ENCODE measurements at regions not wholly inside any gene's neighbourhood (a gene's known extent, or its start where the extent isn't known, plus 50 kb on each side); places are given as distances from the start of the nearest gene placed in this dataset.

DNA sequence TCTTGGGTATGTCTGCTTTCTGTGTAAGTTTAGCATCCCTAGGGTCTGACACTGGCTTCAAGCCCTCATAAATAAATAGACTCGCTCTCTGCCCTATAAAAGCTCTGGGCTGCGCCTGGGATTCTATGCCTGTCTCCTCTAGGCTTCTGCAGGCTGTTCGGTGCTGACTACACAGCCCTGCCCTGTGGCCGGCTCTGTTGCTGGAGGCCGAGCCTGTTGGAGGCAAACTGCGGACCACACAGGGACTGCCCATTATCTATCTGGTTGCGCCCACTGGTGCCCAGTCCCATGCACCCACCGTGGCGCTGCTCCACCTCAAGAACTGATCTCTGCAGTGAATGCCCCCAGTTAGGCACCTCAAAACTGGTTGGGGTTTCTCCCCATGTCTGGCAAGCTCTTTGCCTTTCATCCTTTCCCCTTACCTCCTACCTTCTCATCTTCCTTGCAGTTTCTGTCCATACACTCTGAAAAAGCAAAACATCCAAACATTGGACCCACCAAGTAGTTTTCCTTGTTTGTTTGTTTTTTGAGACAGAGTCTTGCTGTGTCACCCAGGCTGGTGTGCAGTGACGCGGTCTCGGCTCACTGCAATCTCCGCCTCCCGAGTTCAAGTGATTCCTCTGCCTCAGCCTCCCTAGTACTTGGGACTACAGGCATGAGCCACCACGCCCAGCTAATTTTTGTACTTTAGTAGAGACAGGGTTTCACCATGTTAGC lies 207.2 kb downstream of the ERCC6L2 start:
- H3K27me3 Mint-ChIP-seq (ENCODE audit: insufficient read depth, low read depth), result peaks cover 7% of the 10 kb centered on the region
- peaks cover 3% of the 10 kb centered on the region for H3K4me1 Mint-ChIP-seq
- no peak overlapping the region for H3K9ac ChIP-seq
- TF ChIP-seq EZH2phosphoT487 (IDR thresholded peaks at IDR 0.05) (no peak), EZH2 (IDR thresholded peaks at IDR 0.05) (no peak), CTCF (IDR thresholded peaks at IDR 0.05) (no peak)
- H3K4me3 ChIP-seq, result no peak overlapping the region
- H3K4me3 Mint-ChIP-seq, result no peak overlapping the region
- no peaks in the 10 kb centered on the region for H3K79me2 ChIP-seq (ENCODE audit: low read depth)
- no peaks in the 10 kb centered on the region for H3K36me3 ChIP-seq
- H3K4me1 ChIP-seq, result peaks cover 25% of the 10 kb centered on the region
- no peak overlapping the region for H3K4me2 ChIP-seq
- H3K27ac ChIP-seq, result no peak overlapping the region
- H4K20me1 ChIP-seq (ENCODE audit: low read depth), result no peaks in the 10 kb centered on the region
- H2AFZ ChIP-seq (replicated peaks), result no peak overlapping the region
- DNase-seq (ENCODE audit: low spot score), result no peak
- no peaks in the 10 kb centered on the region for H3K9me3 Mint-ChIP-seq
- H3F3A ChIP-seq (ENCODE audit: low read depth), result peaks cover 14% of the 10 kb centered on the region
- H3K27ac Mint-ChIP-seq, result no peak overlapping the region
- no peaks in the 10 kb centered on the region for H3K27me3 ChIP-seq
- no peaks in the 10 kb centered on the region for H3K36me3 Mint-ChIP-seq
- no peaks in the 10 kb centered on the region for H3K9me3 ChIP-seq (ENCODE audit: low read depth)

DNA sequence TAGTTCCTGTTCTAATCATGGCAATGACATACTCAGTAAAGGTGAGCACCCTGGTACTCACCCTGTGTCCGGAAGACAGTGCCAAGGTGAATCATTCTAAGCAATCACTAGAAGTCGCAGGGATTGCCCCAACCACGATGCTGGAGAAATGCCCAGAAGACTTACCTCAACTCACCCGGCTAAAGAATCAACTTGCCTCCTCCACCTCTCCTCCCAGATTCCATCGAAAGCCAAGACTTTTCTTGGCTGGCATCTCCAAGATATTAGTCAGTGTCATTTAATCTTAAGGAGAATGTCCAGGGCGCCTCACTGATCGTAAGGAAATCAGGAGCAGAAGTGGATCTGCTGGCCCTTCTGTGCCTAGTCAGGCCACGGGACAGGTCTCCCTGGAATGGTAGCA lies 204.9 kb downstream of the ERCC6L2 start:
- no peak overlapping the region for H3K27ac ChIP-seq
- no peak overlapping the region for H3K9ac ChIP-seq
- Mint-ChIP-seq H3K27me3 (ENCODE audit: insufficient read depth, low read depth) (peaks cover 9% of the 10 kb centered on the region), H3K27ac (no peak overlapping the region), H3K36me3 (no peaks in the 10 kb centered on the region), H3K4me3 (no peak overlapping the region), H3K4me1 (peaks cover 4% of the 10 kb centered on the region), H3K9me3 (no peaks in the 10 kb centered on the region)
- H3K79me2 ChIP-seq (ENCODE audit: low read depth), result no peaks in the 10 kb centered on the region
- no peaks in the 10 kb centered on the region for H3K9me3 ChIP-seq (ENCODE audit: low read depth)
- H3K4me3 ChIP-seq, result no peak overlapping the region
- H3K27me3 ChIP-seq, result no peaks in the 10 kb centered on the region
- no peak for DNase-seq (ENCODE audit: low spot score)
- H2AFZ ChIP-seq (replicated peaks), result no peak overlapping the region
- H3F3A ChIP-seq (ENCODE audit: low read depth), result peaks cover 12% of the 10 kb centered on the region
- peaks cover 19% of the 10 kb centered on the region for H3K4me1 ChIP-seq
- H4K20me1 ChIP-seq (ENCODE audit: low read depth), result no peaks in the 10 kb centered on the region
- no peaks in the 10 kb centered on the region for H3K36me3 ChIP-seq
- TF ChIP-seq EZH2phosphoT487 (IDR thresholded peaks at IDR 0.05) (no peak), EZH2 (IDR thresholded peaks at IDR 0.05) (no peak), CTCF (IDR thresholded peaks at IDR 0.05) (no peak)
- H3K4me2 ChIP-seq, result no peak overlapping the region

GRCh38 chr9:96079779-96080178 lies 204.3 kb downstream of the ERCC6L2 start:
- H3K36me3 ChIP-seq, result no peaks in the 10 kb centered on the region
- H3K79me2 ChIP-seq (ENCODE audit: low read depth), result no peaks in the 10 kb centered on the region
- TF ChIP-seq CTCF (IDR thresholded peaks at IDR 0.05) (no peak), EZH2phosphoT487 (IDR thresholded peaks at IDR 0.05) (no peak), EZH2 (IDR thresholded peaks at IDR 0.05) (no peak)
- no peaks in the 10 kb centered on the region for H3K9me3 ChIP-seq (ENCODE audit: low read depth)
- Mint-ChIP-seq H3K4me1 (peaks cover 4% of the 10 kb centered on the region), H3K9me3 (no peaks in the 10 kb centered on the region), H3K27ac (no peak overlapping the region), H3K36me3 (no peaks in the 10 kb centered on the region), H3K27me3 (ENCODE audit: insufficient read depth, low read depth) (peaks cover 9% of the 10 kb centered on the region), H3K4me3 (no peak overlapping the region)
- H3K4me3 ChIP-seq, result no peak overlapping the region
- no peaks in the 10 kb centered on the region for H4K20me1 ChIP-seq (ENCODE audit: low read depth)
- no peak for DNase-seq (ENCODE audit: low spot score)
- H3F3A ChIP-seq (ENCODE audit: low read depth), result peaks cover 12% of the 10 kb centered on the region
- H3K27ac ChIP-seq, result no peak overlapping the region
- H3K4me1 ChIP-seq, result peaks cover 19% of the 10 kb centered on the region
- no peak overlapping the region for H3K4me2 ChIP-seq
- H3K27me3 ChIP-seq, result no peaks in the 10 kb centered on the region
- no peak overlapping the region for H3K9ac ChIP-seq
- no peak overlapping the region for H2AFZ ChIP-seq (replicated peaks)
